ENCODE measurements at regions not wholly inside any gene's neighbourhood (a gene's known extent, or its start where the extent isn't known, plus 50 kb on each side); places are given as distances from the start of the nearest gene placed in this dataset.
"Not testable (repeated sequence)": the region's sequence is repeated elsewhere in the genome, so short reads cannot be mapped to it uniquely, and the experiment has no call there.

- no peak overlapping the region for H2BK120ac ChIP-seq (ENCODE audit: low read depth, low read length)
- no peaks in the 10 kb centered on the region for H3K36me3 ChIP-seq (ENCODE audit: control insufficient read depth in 1 of 2, insufficient read depth in 2 of 2, low read depth in 1 of 2, low read length in 2 of 2)
- H4K8ac ChIP-seq (ENCODE audit: low read length): no peak overlapping the region
- no peak overlapping the region for H3K27ac ChIP-seq (ENCODE audit: low read length, poor library complexity, severe bottlenecking)
- H2AFZ ChIP-seq (ENCODE audit: low read depth, low read length): no peak overlapping the region
- no peak overlapping the region for H3K23ac ChIP-seq (ENCODE audit: low read length in 2 of 2)
- H2BK5ac ChIP-seq (ENCODE audit: low read depth, low read length, poor library complexity, severe bottlenecking): no peak overlapping the region
- no peaks in the 10 kb centered on the region for H3K79me1 ChIP-seq (replicated peaks; ENCODE audit: low read length, poor library complexity, severe bottlenecking)
- no peak overlapping the region for H2BK15ac ChIP-seq (ENCODE audit: low read depth, poor library complexity, severe bottlenecking)
- H3K9me3 ChIP-seq (ENCODE audit: control insufficient read depth, low read length): no peaks in the 10 kb centered on the region
- peak overlapping the region; percentile 69 for H2AK5ac ChIP-seq (ENCODE audit: low read length, severe bottlenecking)
- H2BK12ac ChIP-seq (ENCODE audit: low read length in 2 of 2): no peak overlapping the region
- peaks cover 3% of the 10 kb centered on the region for H3K4me1 ChIP-seq (ENCODE audit: control insufficient read depth, insufficient read depth, low read depth, low read length)
- no peak overlapping the region for H3K4me2 ChIP-seq (ENCODE audit: low read length, poor library complexity, severe bottlenecking)
- H3K4ac ChIP-seq (ENCODE audit: low read depth in 1 of 2, low read length in 2 of 2): no peak overlapping the region
- WGBS: 97% methylated on average over 3 of the region's 3 CpGs
- H4K91ac ChIP-seq (ENCODE audit: low read length): no peak overlapping the region
- H3K14ac ChIP-seq (ENCODE audit: low read length in 2 of 2): no peak overlapping the region
- peak overlapping the region in 1 of 2 experiments; percentile 8 for H3K18ac ChIP-seq (ENCODE audit: low read depth in 1 of 2, low read length in 2 of 2)
- no peak overlapping the region for H3K9ac ChIP-seq (ENCODE audit: low read length)
- no peaks in the 10 kb centered on the region for H3K27me3 ChIP-seq (ENCODE audit: control insufficient read depth in 1 of 2, insufficient read depth in 1 of 2, low read length in 2 of 2)
- DNase-seq: no peak
- H3K4me3 ChIP-seq (ENCODE audit: insufficient read depth in 1 of 2, low read depth in 1 of 2, low read length in 2 of 2): no peak overlapping the region
Measured at GRCh38 chr4:110415041-110415440, 60.9 kb upstream of the ENPEP start.

DNA sequence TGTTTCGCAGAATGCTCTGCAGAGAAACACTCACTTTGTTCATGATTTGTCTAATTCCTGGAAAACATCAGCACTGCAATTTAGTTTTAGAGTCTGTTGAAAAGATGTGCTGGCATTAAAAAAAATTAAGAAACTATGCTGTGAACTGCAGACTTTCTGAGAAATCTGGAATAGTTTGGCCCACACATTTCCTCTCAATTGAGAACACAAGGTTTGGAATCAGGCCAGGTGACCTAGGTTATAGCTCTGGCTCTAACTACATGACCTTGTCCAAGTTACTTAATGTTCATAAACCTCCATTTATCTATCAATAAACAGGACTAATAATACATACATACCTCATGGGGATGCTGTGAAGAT is 61.4 kb upstream of the ENPEP start:
- H2BK15ac ChIP-seq (ENCODE audit: low read depth, poor library complexity, severe bottlenecking): no peak overlapping the region
- no peak overlapping the region for H4K8ac ChIP-seq (ENCODE audit: low read length)
- H4K91ac ChIP-seq (ENCODE audit: low read length): no peak overlapping the region
- H3K4me1 ChIP-seq (ENCODE audit: control insufficient read depth, insufficient read depth, low read depth, low read length): peaks cover 3% of the 10 kb centered on the region
- no peak overlapping the region for H2AK5ac ChIP-seq (ENCODE audit: low read length, severe bottlenecking)
- H3K36me3 ChIP-seq (ENCODE audit: control insufficient read depth in 1 of 2, insufficient read depth in 2 of 2, low read depth in 1 of 2, low read length in 2 of 2): no peaks in the 10 kb centered on the region
- WGBS: 50% methylated on average over 1 of the region's 1 CpG
- no peak overlapping the region for H3K4ac ChIP-seq (ENCODE audit: low read depth in 1 of 2, low read length in 2 of 2)
- H3K9ac ChIP-seq (ENCODE audit: low read length): no peak overlapping the region
- peak overlapping the region; percentile 60 for H3K27ac ChIP-seq (ENCODE audit: low read length, poor library complexity, severe bottlenecking)
- no peaks in the 10 kb centered on the region for H3K27me3 ChIP-seq (ENCODE audit: control insufficient read depth in 1 of 2, insufficient read depth in 1 of 2, low read length in 2 of 2)
- H3K23ac ChIP-seq (ENCODE audit: low read length in 2 of 2): no peak overlapping the region
- H3K79me1 ChIP-seq (replicated peaks; ENCODE audit: low read length, poor library complexity, severe bottlenecking): no peaks in the 10 kb centered on the region
- H2BK120ac ChIP-seq (ENCODE audit: low read depth, low read length): no peak overlapping the region
- H2AFZ ChIP-seq (ENCODE audit: low read depth, low read length): no peak overlapping the region
- H3K4me3 ChIP-seq (ENCODE audit: insufficient read depth in 1 of 2, low read depth in 1 of 2, low read length in 2 of 2): no peak overlapping the region
- H3K18ac ChIP-seq (ENCODE audit: low read depth in 1 of 2, low read length in 2 of 2): no peak overlapping the region
- H2BK5ac ChIP-seq (ENCODE audit: low read depth, low read length, poor library complexity, severe bottlenecking): no peak overlapping the region
- no peak overlapping the region for H3K4me2 ChIP-seq (ENCODE audit: low read length, poor library complexity, severe bottlenecking)
- no peak overlapping the region for H3K14ac ChIP-seq (ENCODE audit: low read length in 2 of 2)
- H2BK12ac ChIP-seq (ENCODE audit: low read length in 2 of 2): no peak overlapping the region
- no peaks in the 10 kb centered on the region for H3K9me3 ChIP-seq (ENCODE audit: control insufficient read depth, low read length)
- no peak for DNase-seq

DNA sequence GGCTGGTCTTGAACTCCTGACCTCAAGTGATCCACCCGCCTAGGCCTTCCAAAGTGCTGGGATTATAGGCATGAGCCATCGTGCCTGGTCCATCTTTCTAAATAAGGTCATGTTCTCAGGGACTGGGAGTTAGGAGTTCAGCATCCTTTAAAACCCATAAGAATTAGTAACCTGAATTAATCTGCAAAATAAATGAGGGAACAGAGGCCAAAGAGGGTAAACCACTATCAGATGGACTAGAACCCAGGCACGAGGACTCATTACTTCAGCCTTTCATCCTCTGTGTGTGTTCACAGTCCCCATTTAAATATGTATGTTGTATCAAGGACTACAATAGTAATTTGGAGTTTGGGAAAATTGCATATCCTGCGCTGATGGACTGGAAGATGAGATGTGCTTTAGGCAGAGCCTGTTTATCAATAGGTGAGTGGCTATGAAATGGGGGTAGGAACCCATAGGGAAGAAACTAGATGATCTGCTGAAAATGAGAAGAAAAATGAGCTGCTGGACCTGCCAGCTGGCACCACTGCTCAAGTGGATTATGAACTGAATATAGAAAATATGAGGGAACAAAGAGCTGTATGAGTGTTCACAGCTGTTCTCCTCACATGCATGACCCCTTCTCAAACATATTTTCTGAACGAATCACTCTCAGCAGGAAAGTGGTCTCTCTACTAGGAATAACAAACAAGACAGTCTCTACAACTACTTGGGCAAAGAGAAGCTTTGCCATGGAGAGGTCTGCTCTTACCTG is 62.0 kb upstream of the ENPEP start:
- H2BK5ac ChIP-seq (ENCODE audit: low read depth, low read length, poor library complexity, severe bottlenecking): peak overlapping the region; percentile 24
- not testable (repeated sequence) for H3K79me1 ChIP-seq (replicated peaks; ENCODE audit: low read length, poor library complexity, severe bottlenecking); H3K27me3 ChIP-seq (ENCODE audit: control insufficient read depth in 1 of 2, insufficient read depth in 1 of 2, low read length in 2 of 2); H4K91ac ChIP-seq (ENCODE audit: low read length); H2BK12ac ChIP-seq (ENCODE audit: low read length in 2 of 2); H3K4ac ChIP-seq (ENCODE audit: low read depth in 1 of 2, low read length in 2 of 2); H2BK120ac ChIP-seq (ENCODE audit: low read depth, low read length); H3K9ac ChIP-seq (ENCODE audit: low read length); H2BK15ac ChIP-seq (ENCODE audit: low read depth, poor library complexity, severe bottlenecking); H4K8ac ChIP-seq (ENCODE audit: low read length); H3K36me3 ChIP-seq (ENCODE audit: control insufficient read depth in 1 of 2, insufficient read depth in 2 of 2, low read depth in 1 of 2, low read length in 2 of 2); DNase-seq; H3K14ac ChIP-seq (ENCODE audit: low read length in 2 of 2); H3K4me3 ChIP-seq (ENCODE audit: insufficient read depth in 1 of 2, low read depth in 1 of 2, low read length in 2 of 2); H3K4me2 ChIP-seq (ENCODE audit: low read length, poor library complexity, severe bottlenecking); H3K23ac ChIP-seq (ENCODE audit: low read length in 2 of 2); H2AFZ ChIP-seq (ENCODE audit: low read depth, low read length); H3K9me3 ChIP-seq (ENCODE audit: control insufficient read depth, low read length); H3K18ac ChIP-seq (ENCODE audit: low read depth in 1 of 2, low read length in 2 of 2); H3K4me1 ChIP-seq (ENCODE audit: control insufficient read depth, insufficient read depth, low read depth, low read length)
- peak overlapping the region; percentile 65 for H3K27ac ChIP-seq (ENCODE audit: low read length, poor library complexity, severe bottlenecking)
- WGBS: 71% methylated on average over 4 of the region's 5 CpGs
- H2AK5ac ChIP-seq (ENCODE audit: low read length, severe bottlenecking): peak overlapping the region; percentile 65

- Histone ChIP-seq H2BK5ac (ENCODE audit: low read depth, low read length, poor library complexity, severe bottlenecking) (no peak overlapping the region), H4K8ac (ENCODE audit: low read length) (no peak overlapping the region), H3K18ac (ENCODE audit: low read depth in 1 of 2, low read length in 2 of 2) (no peak overlapping the region), H3K27ac (ENCODE audit: low read length, poor library complexity, severe bottlenecking) (no peak overlapping the region), H2BK15ac (ENCODE audit: low read depth, poor library complexity, severe bottlenecking) (no peak overlapping the region), H2AFZ (ENCODE audit: low read depth, low read length) (no peak overlapping the region), H3K23ac (ENCODE audit: low read length in 2 of 2) (no peak overlapping the region), H3K14ac (ENCODE audit: low read length in 2 of 2) (no peak overlapping the region), H3K4me1 (ENCODE audit: control insufficient read depth, insufficient read depth, low read depth, low read length) (peaks cover 3% of the 10 kb centered on the region), H3K27me3 (ENCODE audit: control insufficient read depth in 1 of 2, insufficient read depth in 1 of 2, low read length in 2 of 2) (no peaks in the 10 kb centered on the region), H3K79me1 (replicated peaks; ENCODE audit: low read length, poor library complexity, severe bottlenecking) (no peaks in the 10 kb centered on the region), H3K9me3 (ENCODE audit: control insufficient read depth, low read length) (no peaks in the 10 kb centered on the region), H2BK120ac (ENCODE audit: low read depth, low read length) (no peak overlapping the region), H3K36me3 (ENCODE audit: control insufficient read depth in 1 of 2, insufficient read depth in 2 of 2, low read depth in 1 of 2, low read length in 2 of 2) (no peaks in the 10 kb centered on the region), H3K4ac (ENCODE audit: low read depth in 1 of 2, low read length in 2 of 2) (no peak overlapping the region), H3K9ac (ENCODE audit: low read length) (no peak overlapping the region), H4K91ac (ENCODE audit: low read length) (no peak overlapping the region), H3K4me3 (ENCODE audit: insufficient read depth in 1 of 2, low read depth in 1 of 2, low read length in 2 of 2) (no peak overlapping the region), H2BK12ac (ENCODE audit: low read length in 2 of 2) (no peak overlapping the region), H3K4me2 (ENCODE audit: low read length, poor library complexity, severe bottlenecking) (no peak overlapping the region), H2AK5ac (ENCODE audit: low read length, severe bottlenecking) (no peak overlapping the region)
- WGBS: 57% methylated on average over 3 of the region's 5 CpGs
- peak; percentile 25 for DNase-seq
Measured at GRCh38 chr4:110412354-110413065, 63.4 kb upstream of the ENPEP start.
